Karpas-422 (cell line): ENCODE measurements at regions not wholly inside any gene's neighbourhood (a gene's known extent, or its start where the extent isn't known, plus 50 kb on each side); places are given as distances from the start of the nearest gene placed in this dataset.

Source experiments
- DNase-seq: peaks from one replicate; pipeline ENCODE4 v3.0.0-alpha.2; 2015
- H2AFZ ChIP-seq: fragments of 200-600 bp; sonication (generic); 2 replicates; pipeline ENCODE4 v1.6.1; 2014; ENCODE audit warnings: antibody characterized with exemption, low read length, mixed read lengths
- H3K27ac ChIP-seq: fragments of 200-600 bp; sonication (generic); 2 replicates; pipeline ENCODE4 v1.5.1; 2014; ENCODE audit warnings: mild to moderate bottlenecking, low read length, moderate library complexity
- H3K27me3 ChIP-seq: fragments of 200-600 bp; sonication (generic); 2 replicates; pipeline ENCODE4 v1.6.1; 2014; ENCODE audit warnings: low read length, mixed read lengths
- H3K36me3 ChIP-seq: fragments of 200-600 bp; sonication (generic); 2 replicates; pipeline ENCODE4 v1.6.1; 2014; ENCODE audit warnings: low read length, mixed read lengths; ENCODE audit not compliant: insufficient read depth
- H3K4me1 ChIP-seq: fragments of 200-600 bp; sonication (generic); 2 replicates; pipeline ENCODE4 v1.6.1; 2014; ENCODE audit warnings: mild to moderate bottlenecking, low read length, mixed read lengths
- H3K4me2 ChIP-seq: fragments of 200-600 bp; sonication (generic); 2 replicates; pipeline ENCODE4 v1.6.1; 2014; ENCODE audit warnings: low read length, low read depth, mild to moderate bottlenecking; ENCODE audit not compliant: poor library complexity, severe bottlenecking
- H3K4me3 ChIP-seq: fragments of 200-600 bp; sonication (generic); 2 replicates; pipeline ENCODE4 v1.5.1; 2014; ENCODE audit warnings: mild to moderate bottlenecking, antibody characterized with exemption, low read length, mixed read lengths
- H3K79me2 ChIP-seq: fragments of 200-600 bp; sonication (generic); 2 replicates; pipeline ENCODE4 v1.6.1; 2014; ENCODE audit warnings: mild to moderate bottlenecking, low read length, mixed read lengths
- H3K9ac ChIP-seq: fragments of 200-600 bp; sonication (generic); 2 replicates; pipeline ENCODE4 v1.6.0; 2014; ENCODE audit warnings: low read length
- H3K9me2 ChIP-seq: fragments of 200-600 bp; sonication (generic), shearing (Covaris generic); replicated peaks from 2 replicates; pipeline ENCODE4 v1.6.0; 2014; ENCODE audit warnings: mild to moderate bottlenecking, low read length, moderate library complexity; ENCODE audit not compliant: insufficient read depth
- H3K9me3 ChIP-seq: fragments of 300-700, 200-600 bp; sonication (generic); 2 replicates; pipeline ENCODE4 v1.6.1; 2014; ENCODE audit warnings: low read length, mixed read lengths
- H4K20me1 ChIP-seq: fragments of 200-600 bp; sonication (generic); 2 replicates; pipeline ENCODE4 v1.6.1; 2014; ENCODE audit warnings: mild to moderate bottlenecking, antibody characterized with exemption, low read length, low read depth; ENCODE audit not compliant: insufficient read depth

- Histone ChIP-seq H3K9me3 (no peaks in the 10 kb centered on the region), H3K9me2 (no peaks in the 10 kb centered on the region), H3K27ac (no peak overlapping the region), H3K79me2 (no peaks in the 10 kb centered on the region), H2AFZ (no peak overlapping the region), H3K4me1 (no peaks in the 10 kb centered on the region), H3K36me3 (no peaks in the 10 kb centered on the region), H3K4me2 (no peak overlapping the region), H3K9ac (no peak overlapping the region), H3K27me3 (no peaks in the 10 kb centered on the region), H4K20me1 (no peaks in the 10 kb centered on the region), H3K4me3 (no peak overlapping the region)
- DNase-seq, result no peak
Measured at GRCh38 chr2:221817878-221818277, 245.8 kb upstream of the EPHA4 start.

- Histone ChIP-seq H3K36me3 (no peaks in the 10 kb centered on the region), H4K20me1 (no peaks in the 10 kb centered on the region), H3K4me3 (no peak overlapping the region), H3K9ac (no peak overlapping the region), H3K27ac (no peak overlapping the region), H3K27me3 (no peaks in the 10 kb centered on the region), H3K9me3 (no peaks in the 10 kb centered on the region), H3K4me2 (no peak overlapping the region), H2AFZ (no peak overlapping the region), H3K79me2 (no peaks in the 10 kb centered on the region), H3K4me1 (no peaks in the 10 kb centered on the region), H3K9me2 (no peaks in the 10 kb centered on the region)
- no peak for DNase-seq
Measured at GRCh38 chr2:221817052-221817451, 244.9 kb upstream of the EPHA4 start.

- DNase-seq, result no peak
- no peaks in the 10 kb centered on the region for H3K36me3 ChIP-seq
- H3K4me2 ChIP-seq, result no peak overlapping the region
- H3K79me2 ChIP-seq, result no peaks in the 10 kb centered on the region
- H3K9me3 ChIP-seq, result no peaks in the 10 kb centered on the region
- H3K4me3 ChIP-seq, result no peak overlapping the region
- H4K20me1 ChIP-seq, result no peaks in the 10 kb centered on the region
- no peaks in the 10 kb centered on the region for H3K27me3 ChIP-seq
- no peaks in the 10 kb centered on the region for H3K4me1 ChIP-seq
- no peak overlapping the region for H3K9ac ChIP-seq
- no peak overlapping the region for H2AFZ ChIP-seq
- no peaks in the 10 kb centered on the region for H3K9me2 ChIP-seq
- no peak overlapping the region for H3K27ac ChIP-seq
Measured at GRCh38 chr2:221816566-221816965, 244.5 kb upstream of the EPHA4 start.

DNA sequence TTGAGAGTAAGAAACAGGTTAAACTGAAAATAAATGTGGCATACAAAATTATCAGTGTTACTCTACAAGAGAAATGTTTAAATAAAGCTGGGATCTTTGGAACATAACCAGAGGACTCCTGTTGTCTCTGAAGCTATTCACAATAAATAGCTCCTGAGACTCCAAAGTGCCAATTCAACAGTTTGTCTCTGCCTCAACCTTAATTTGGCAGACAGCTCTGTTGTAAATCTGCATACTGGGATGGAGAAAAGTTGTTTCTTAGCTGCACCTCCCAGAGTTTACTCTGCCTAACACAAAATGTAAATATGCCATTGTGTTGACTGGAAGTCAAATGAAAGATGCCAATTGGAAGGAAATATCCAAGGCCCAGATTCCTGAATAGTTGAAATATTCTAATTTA is 238.5 kb upstream of the EPHA4 start:
- H3K9me3 ChIP-seq, result no peaks in the 10 kb centered on the region
- no peak overlapping the region for H3K4me2 ChIP-seq
- no peaks in the 10 kb centered on the region for H3K36me3 ChIP-seq
- H3K4me1 ChIP-seq, result no peaks in the 10 kb centered on the region
- H3K27me3 ChIP-seq, result no peaks in the 10 kb centered on the region
- H3K4me3 ChIP-seq, result no peak overlapping the region
- H2AFZ ChIP-seq, result no peak overlapping the region
- H3K9me2 ChIP-seq, result no peaks in the 10 kb centered on the region
- H3K9ac ChIP-seq, result no peak overlapping the region
- H4K20me1 ChIP-seq, result no peaks in the 10 kb centered on the region
- H3K79me2 ChIP-seq, result no peaks in the 10 kb centered on the region
- no peak for DNase-seq
- H3K27ac ChIP-seq, result no peak overlapping the region

DNA sequence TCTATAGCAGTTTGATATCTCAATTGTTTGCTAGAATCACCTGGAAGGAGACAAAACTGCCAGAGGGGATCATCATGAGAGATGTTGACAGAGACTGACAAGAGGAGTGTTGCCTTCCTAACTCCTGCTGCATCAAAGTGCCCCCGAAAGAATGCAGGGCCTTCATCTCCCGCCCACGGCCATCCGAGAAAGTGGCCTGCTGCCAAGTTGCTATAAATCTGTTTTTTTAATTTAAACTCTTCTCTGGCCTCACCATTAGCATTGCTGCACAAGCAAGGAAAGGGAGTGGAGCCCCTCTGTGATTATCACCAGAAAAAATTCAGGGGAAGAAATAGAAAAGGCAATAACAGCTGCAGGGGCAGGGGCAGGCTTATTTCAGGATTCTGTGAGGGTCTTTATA is 238.1 kb upstream of the EPHA4 start:
- no peak overlapping the region for H3K27ac ChIP-seq
- no peaks in the 10 kb centered on the region for H4K20me1 ChIP-seq
- no peaks in the 10 kb centered on the region for H3K9me2 ChIP-seq
- no peaks in the 10 kb centered on the region for H3K27me3 ChIP-seq
- H3K4me1 ChIP-seq, result no peaks in the 10 kb centered on the region
- no peaks in the 10 kb centered on the region for H3K36me3 ChIP-seq
- no peak overlapping the region for H3K4me2 ChIP-seq
- H3K9ac ChIP-seq, result no peak overlapping the region
- no peaks in the 10 kb centered on the region for H3K9me3 ChIP-seq
- H3K4me3 ChIP-seq, result no peak overlapping the region
- no peak for DNase-seq
- no peaks in the 10 kb centered on the region for H3K79me2 ChIP-seq
- H2AFZ ChIP-seq, result no peak overlapping the region

- H3K9me2 ChIP-seq, result no peaks in the 10 kb centered on the region
- no peaks in the 10 kb centered on the region for H3K36me3 ChIP-seq
- H3K27ac ChIP-seq, result no peak overlapping the region
- H2AFZ ChIP-seq, result no peak overlapping the region
- DNase-seq, result no peak
- H3K9me3 ChIP-seq, result no peaks in the 10 kb centered on the region
- H4K20me1 ChIP-seq, result no peaks in the 10 kb centered on the region
- no peaks in the 10 kb centered on the region for H3K4me1 ChIP-seq
- no peak overlapping the region for H3K4me2 ChIP-seq
- no peaks in the 10 kb centered on the region for H3K27me3 ChIP-seq
- no peaks in the 10 kb centered on the region for H3K79me2 ChIP-seq
- H3K9ac ChIP-seq, result no peak overlapping the region
- H3K4me3 ChIP-seq, result no peak overlapping the region
Measured at GRCh38 chr2:221808488-221808887, 236.4 kb upstream of the EPHA4 start.

GRCh38 chr2:221807706-221808105 is 235.6 kb upstream of the EPHA4 start:
- H3K4me1 ChIP-seq, result no peaks in the 10 kb centered on the region
- H3K36me3 ChIP-seq, result no peaks in the 10 kb centered on the region
- H3K9ac ChIP-seq, result no peak overlapping the region
- no peaks in the 10 kb centered on the region for H3K9me3 ChIP-seq
- H3K9me2 ChIP-seq, result no peaks in the 10 kb centered on the region
- H3K4me2 ChIP-seq, result no peak overlapping the region
- no peak for DNase-seq
- no peak overlapping the region for H3K4me3 ChIP-seq
- no peak overlapping the region for H3K27ac ChIP-seq
- no peak overlapping the region for H2AFZ ChIP-seq
- no peaks in the 10 kb centered on the region for H4K20me1 ChIP-seq
- H3K27me3 ChIP-seq, result no peaks in the 10 kb centered on the region
- no peaks in the 10 kb centered on the region for H3K79me2 ChIP-seq

- no peaks in the 10 kb centered on the region for H3K9me3 ChIP-seq
- H2AFZ ChIP-seq, result no peak overlapping the region
- no peak overlapping the region for H3K9ac ChIP-seq
- H3K27ac ChIP-seq, result no peak overlapping the region
- no peaks in the 10 kb centered on the region for H4K20me1 ChIP-seq
- no peaks in the 10 kb centered on the region for H3K36me3 ChIP-seq
- H3K4me1 ChIP-seq, result no peaks in the 10 kb centered on the region
- H3K27me3 ChIP-seq, result no peaks in the 10 kb centered on the region
- no peaks in the 10 kb centered on the region for H3K79me2 ChIP-seq
- 0 out of 2 replicates have a peak, but pooled peaks cover 3% of the 10 kb centered on the region for H3K9me2 ChIP-seq
- DNase-seq, result no peak
- H3K4me2 ChIP-seq, result no peak overlapping the region
- no peak overlapping the region for H3K4me3 ChIP-seq
Measured at GRCh38 chr2:221802089-221802488, 230.0 kb upstream of the EPHA4 start.

GRCh38 chr2:221792971-221793521 is 220.9 kb upstream of the EPHA4 start:
- H3K79me2 ChIP-seq, result no peaks in the 10 kb centered on the region
- H3K4me1 ChIP-seq, result no peaks in the 10 kb centered on the region
- no peak for DNase-seq
- H3K27ac ChIP-seq, result no peak overlapping the region
- no peak overlapping the region for H2AFZ ChIP-seq
- no peaks in the 10 kb centered on the region; the same call in 1 of the 2 replicates for H3K9me2 ChIP-seq
- H3K4me2 ChIP-seq, result no peak overlapping the region
- H3K9me3 ChIP-seq, result no peaks in the 10 kb centered on the region
- H3K27me3 ChIP-seq, result no peaks in the 10 kb centered on the region
- H3K9ac ChIP-seq, result no peak overlapping the region
- H4K20me1 ChIP-seq, result no peaks in the 10 kb centered on the region
- H3K36me3 ChIP-seq, result no peaks in the 10 kb centered on the region
- H3K4me3 ChIP-seq, result no peak overlapping the region
